T-helper 1 cell treated with Interleukin-12 subunit alpha and Interleukin-12 subunit beta and Interleukin-4 antibody, amounts not matched to agents 30 ng/mL and 1 ng/mL, for 36 hours (primary cell): ENCODE measurements at regions not wholly inside any gene's neighbourhood (a gene's known extent, or its start where the extent isn't known, plus 50 kb on each side); places are given as distances from the start of the nearest gene placed in this dataset.
"Not testable (repeated sequence)": the region's sequence is repeated elsewhere in the genome, so short reads cannot be mapped to it uniquely, and the experiment has no call there.

ENCODE experiments used
- intact Hi-C: fragments of 100-400 bp; cut with micrococcal nuclease; formaldehyde crosslinking; loops from one replicate; pipeline ENCODE4 v1.15.1; 2024

- intact Hi-C loops = no loop called here
These were observed 158.5 kb upstream of the HCCS start for GRCh38 chrX:10952619-10953018.

- intact Hi-C loops = no loop called here
These were observed 145.8 kb upstream of the HCCS start for GRCh38 chrX:10965174-10965798.

- intact Hi-C loops = no loop called here
These were observed 145.1 kb upstream of the HCCS start for GRCh38 chrX:10966057-10966456.

- intact Hi-C loops = no loop called here
These were observed 140.0 kb upstream of the HCCS start for GRCh38 chrX:10971176-10971575.

- intact Hi-C loops = no loop called here
These were observed 139.4 kb upstream of the HCCS start for GRCh38 chrX:10971759-10972158.

GRCh38 chrX:10972706-10973105 lies 138.4 kb upstream of the HCCS start:
- intact Hi-C loops = no loop called here

GRCh38 chrX:10974920-10975319 lies 136.2 kb upstream of the HCCS start:
- intact Hi-C loops = no loop called here

- intact Hi-C loops = no loop called here
These were observed 131.2 kb upstream of the HCCS start for GRCh38 chrX:10979956-10980355.

GRCh38 chrX:10981506-10981905 lies 129.6 kb upstream of the HCCS start:
- intact Hi-C loops = no loop called here

GRCh38 chrX:10983526-10983925 lies 127.6 kb upstream of the HCCS start:
- intact Hi-C loops = no loop called here

GRCh38 chrX:10984213-10984612 lies 126.9 kb upstream of the HCCS start:
- intact Hi-C loops = no loop called here

- intact Hi-C loops = no loop called here
These were observed 124.5 kb upstream of the HCCS start for GRCh38 chrX:10986616-10987015.

GRCh38 chrX:10988653-10989052 lies 122.5 kb upstream of the HCCS start:
- intact Hi-C loops = no loop called here

- intact Hi-C loops = no loop called here
These were observed 121.7 kb upstream of the HCCS start for GRCh38 chrX:10989386-10989785.

- intact Hi-C loops = no loop called here
These were observed 120.7 kb upstream of the HCCS start for GRCh38 chrX:10990418-10990817.

- intact Hi-C loops = no loop called here
These were observed 120.2 kb upstream of the HCCS start for GRCh38 chrX:10990976-10991375.

GRCh38 chrX:10992110-10992509 lies 119.0 kb upstream of the HCCS start:
- intact Hi-C loops = no loop called here

- intact Hi-C loops = not testable (repeated sequence)
These were observed 104.1 kb upstream of the HCCS start for GRCh38 chrX:11007076-11007475.

- intact Hi-C loops = no loop called here
These were observed 100.7 kb upstream of the HCCS start for GRCh38 chrX:11010476-11010875.

- intact Hi-C loops = no loop called here
These were observed 94.4 kb upstream of the HCCS start for GRCh38 chrX:11016728-11017127.

GRCh38 chrX:11022588-11022987 lies 88.5 kb upstream of the HCCS start:
- intact Hi-C loops = not testable (repeated sequence)

GRCh38 chrX:11039926-11040325 lies 71.2 kb upstream of the HCCS start:
- intact Hi-C loops = no loop called here

GRCh38 chrX:11040405-11040804 lies 70.7 kb upstream of the HCCS start:
- intact Hi-C loops = no loop called here

GRCh38 chrX:11040996-11041395 lies 70.1 kb upstream of the HCCS start:
- intact Hi-C loops = no loop called here
